K562 (cell line): ENCODE measurements at regions not wholly inside any gene's neighbourhood (a gene's known extent, or its start where the extent isn't known, plus 50 kb on each side); places are given as distances from the start of the nearest gene placed in this dataset.

Experiments
- ATAC-seq: fragments of 200-7000 bp; cut with Tn5 transposase; 3 replicates; pipeline ENCODE4 v1.9.1; 2020; ENCODE audit warnings: moderate library complexity
- BruUV-seq: library from RNA; stranded (reverse); fragments of 400-500 nt; replicated peaks from 2 replicates; lab custom pipeline; 2021; lab: Mats Ljungman, UMichigan
- CTCF ChIA-PET: fragments of 300-600 bp; formaldehyde crosslinking; extraction: SDS; loops from one replicate; lab custom pipeline; 2021; ENCODE audit warnings: low intra/inter-chr PET ratio; lab: Yijun Ruan, JAX
- POLR2A ChIA-PET: fragments of 300-600, 350-650 bp; sonication (Branson Sonifier 250); formaldehyde crosslinking; extraction: SDS; loops from one replicate; lab custom pipeline; 2021; ENCODE audit warnings: antibody characterized with exemption, inconsistent platforms; lab: Yijun Ruan, JAX
- DNase-seq, 4 experiments: peaks; one replicate each; pipeline versions ENCODE4 v3.0.0 to v3.0.0-alpha.2; 2011 to 2018; ENCODE audit warnings: low spot score in 3 of 4, mixed read lengths in 3 of 4; ENCODE audit errors: extremely low read depth in 1 of 4
- FAIRE-seq: peaks from 2 replicates; lab custom pipeline; 2011; peaks lifted over from hg19 to GRCh38; lab: Jason Lieb, UNC
- H2AFZ ChIP-seq: 2 replicates; pipeline ENCODE4 v1.6.0; 2011; ENCODE audit warnings: low read depth, low read length, control low read depth, inconsistent platforms
- H3K27ac ChIP-seq: fragments of 200-600 bp; 3 replicates; pipeline ENCODE4 v1.8.0; 2011; ENCODE audit warnings: low read depth, mild to moderate bottlenecking, control low read depth, inconsistent platforms, low read length, moderate library complexity, mixed read lengths; ENCODE audit errors: extremely low read depth
- H3K27me3 ChIP-seq, 2 experiments: fragments of 300-600 bp in 1 of 2; 2 replicates in 1 of 2; 3 replicates in 1 of 2; pipeline versions ENCODE4 v1.6.0 to v1.8.0; 2011; ENCODE audit warnings: inconsistent platforms in 2 of 2, low read length in 2 of 2, mild to moderate bottlenecking in 1 of 2, mixed read lengths in 1 of 2, moderate library complexity in 1 of 2; ENCODE audit not compliant: control insufficient read depth in 2 of 2, insufficient read depth in 2 of 2
- H3K36me3 ChIP-seq: fragments of 300-600 bp; 3 replicates; pipeline ENCODE4 v1.8.0; 2011; ENCODE audit warnings: mild to moderate bottlenecking, low read length, inconsistent platforms; ENCODE audit not compliant: control insufficient read depth, insufficient read depth
- H3K4me1 ChIP-seq, 2 experiments: fragments of 200-600 bp in 1 of 2; replicated peaks in 1 of 2; 2 replicates in 1 of 2; 3 replicates in 1 of 2; pipeline versions ENCODE4 v1.5.1 to v1.8.0; 2011; ENCODE audit warnings: inconsistent platforms in 2 of 2, low read length in 2 of 2, mild to moderate bottlenecking in 1 of 2, mixed read lengths in 1 of 2, moderate library complexity in 1 of 2; ENCODE audit not compliant: control insufficient read depth in 2 of 2, insufficient read depth in 2 of 2
- H3K4me2 ChIP-seq: 2 replicates; pipeline ENCODE4 v1.6.1; 2011; ENCODE audit warnings: low read length, control low read depth, inconsistent platforms, mixed read lengths; ENCODE audit not compliant: insufficient read depth
- H3K4me3 ChIP-seq: fragments of 200-600 bp; sonication (generic), shearing (Covaris generic); 2 replicates; pipeline ENCODE4 v1.5.1; 2016; ENCODE audit warnings: control low read depth, inconsistent platforms
- H3K79me2 ChIP-seq: fragments of 200-600 bp; 3 replicates; pipeline ENCODE4 v1.8.0; 2011; ENCODE audit warnings: low read length, inconsistent platforms; ENCODE audit not compliant: control insufficient read depth, insufficient read depth
- H3K9ac ChIP-seq, 2 experiments: 2 replicates each; pipeline versions ENCODE4 v1.6.0 to v1.6.1; 2011; ENCODE audit warnings: low read depth in 2 of 2, low read length in 2 of 2, control low read depth in 1 of 2, inconsistent platforms in 1 of 2, mild to moderate bottlenecking in 1 of 2, mixed read lengths in 1 of 2; ENCODE audit not compliant: insufficient read depth in 1 of 2
- H3K9me1 ChIP-seq: one replicate; pipeline ENCODE4 v1.6.0; 2011; ENCODE audit warnings: inconsistent platforms, mild to moderate bottlenecking, low read length, moderate library complexity; ENCODE audit not compliant: control insufficient read depth, insufficient read depth
- H3K9me3 ChIP-seq: replicated peaks from 2 replicates; pipeline ENCODE4 v1.5.1; 2011; ENCODE audit warnings: low read depth, low read length, inconsistent platforms; ENCODE audit not compliant: control insufficient read depth, insufficient read depth
- H4K20me1 ChIP-seq: replicated peaks from 2 replicates; pipeline ENCODE4 v1.6.1; 2011; ENCODE audit warnings: low read length, inconsistent platforms, mixed read lengths; ENCODE audit not compliant: control insufficient read depth, insufficient read depth
- BCL6 ChIP-seq: fragments of 250-450 bp; sonication (Bioruptor Pico); IDR thresholded peaks from 2 replicates; pipeline ENCODE4 v1.4.0; 2020
- DNMT1 ChIP-seq: fragments of 450-650 bp; IDR thresholded peaks from 2 replicates; pipeline ENCODE4 v1.6.1; 2016; ENCODE audit warnings: antibody characterized with exemption, mild to moderate bottlenecking
- HDAC2 ChIP-seq: fragments of 450-650 bp; IDR thresholded peaks from 2 replicates; pipeline ENCODE4 v1.6.1; 2016; ENCODE audit warnings: mild to moderate bottlenecking
- KLF13 ChIP-seq: fragments of 450-650 bp; IDR thresholded peaks from 2 replicates; pipeline ENCODE4 v1.6.1; 2016; ENCODE audit warnings: missing genetic modification characterization, low read depth, mild to moderate bottlenecking, missing compliant biosample characterization, moderate library complexity, borderline replicate concordance
- MECOM ChIP-seq: fragments of 250-450 bp; sonication (Bioruptor Pico); IDR thresholded peaks from 2 replicates; pipeline ENCODE4 v1.8.0; 2022; ENCODE audit warnings: inconsistent platforms
- NUFIP1 ChIP-seq: fragments of 450-650 bp; IDR thresholded peaks from 2 replicates; pipeline ENCODE4 v1.6.1; 2018; ENCODE audit not compliant: partially characterized antibody
- PHTF2 ChIP-seq: fragments of 250-450 bp; sonication (Bioruptor Pico); IDR thresholded peaks from 2 replicates; pipeline ENCODE4 v1.5.0; 2021; ENCODE audit warnings: mild to moderate bottlenecking
- TAF1 ChIP-seq: IDR thresholded peaks from 2 replicates; pipeline ENCODE4 v1.6.1; 2011; ENCODE audit warnings: mild to moderate bottlenecking, low read length, moderate library complexity; ENCODE audit not compliant: insufficient read depth, control insufficient read depth, severe bottlenecking; ENCODE audit errors: extremely low read depth
- ZNF133 ChIP-seq: fragments of 250-450 bp; sonication (Bioruptor Pico); IDR thresholded peaks from 2 replicates; pipeline ENCODE4 v1.4.0; 2020; ENCODE audit warnings: mild to moderate bottlenecking
- ZNF134 ChIP-seq: fragments of 250-450 bp; sonication (Bioruptor Pico); conservative IDR thresholded peaks from 2 replicates; pipeline ENCODE4 v1.4.0; 2020
- ZNF140 ChIP-seq: fragments of 250-450 bp; sonication (Bioruptor Pico); IDR thresholded peaks from 2 replicates; pipeline ENCODE4 v1.8.0; 2021; ENCODE audit warnings: moderate library complexity, mild to moderate bottlenecking, inconsistent platforms
- ZNF57 ChIP-seq: fragments of 450-650 bp; formaldehyde crosslinking; IDR thresholded peaks from 2 replicates; pipeline ENCODE4 v1.4.0; 2020; ENCODE audit warnings: mild to moderate bottlenecking, moderate library complexity
- ZNF699 ChIP-seq: fragments of 250-450 bp; sonication (Bioruptor Pico); IDR thresholded peaks from 2 replicates; pipeline ENCODE4 v1.8.0; 2021; ENCODE audit warnings: mild to moderate bottlenecking, moderate library complexity; ENCODE audit not compliant: insufficient replicate concordance
- WGBS: fragments of 100-300 bp; shearing (Covaris generic); methylation state at CpG from one replicate; pipeline ENCODE4 v1.1.6; 2016; ENCODE audit warnings: low coverage, mixed read lengths; ENCODE audit not compliant: insufficient coverage; ENCODE audit errors: missing lambda C conversion rate; 5-methylcytosine and 5-hydroxymethylcytosine counted together
- in situ Hi-C: fragments of 300-500 bp; cut with MboI; formaldehyde crosslinking; loops from 4 replicates; pipeline ENCODE4 v1.15.0; 2018; ENCODE audit warnings: inconsistent platforms, mixed read lengths
- intact Hi-C: fragments of 100-400 bp; cut with micrococcal nuclease; formaldehyde crosslinking; loops from 2 replicates; pipeline ENCODE4 v1.14.2; 2022
- TF ChIP-seq, protein P1 (sequence below): sonication (generic); formaldehyde crosslinking; IDR thresholded peaks from 2 replicates; pipeline ENCODE4 v1.8.0; 2022; ENCODE audit warnings: mild to moderate bottlenecking, low read depth, missing genetic modification reagents
- TF ChIP-seq, protein P2 (sequence below): fragments of 450-650 bp; IDR thresholded peaks from 2 replicates; pipeline ENCODE4 v1.6.1; 2016; ENCODE audit warnings: antibody characterized with exemption
- TF ChIP-seq, protein P3 (sequence below): fragments of 450-650 bp; formaldehyde crosslinking; IDR thresholded peaks from 2 replicates; pipeline ENCODE4 v1.4.0; 2022; ENCODE audit warnings: missing genetic modification characterization
- TF ChIP-seq, protein P4 (sequence below), 2 experiments: IDR thresholded peaks in 1 of 2; conservative IDR thresholded peaks in 1 of 2; 2 replicates each; pipeline ENCODE4 v1.6.1; 2016; ENCODE audit warnings: low read depth in 2 of 2, mild to moderate bottlenecking in 1 of 2, missing compliant biosample characterization in 1 of 2, missing genetic modification characterization in 1 of 2, moderate library complexity in 1 of 2
- TF ChIP-seq, protein P5 (sequence below): fragments of 250-450 bp; sonication (Bioruptor Pico); IDR thresholded peaks from 2 replicates; pipeline ENCODE4 v1.6.1; 2021; ENCODE audit warnings: mild to moderate bottlenecking

DNA sequence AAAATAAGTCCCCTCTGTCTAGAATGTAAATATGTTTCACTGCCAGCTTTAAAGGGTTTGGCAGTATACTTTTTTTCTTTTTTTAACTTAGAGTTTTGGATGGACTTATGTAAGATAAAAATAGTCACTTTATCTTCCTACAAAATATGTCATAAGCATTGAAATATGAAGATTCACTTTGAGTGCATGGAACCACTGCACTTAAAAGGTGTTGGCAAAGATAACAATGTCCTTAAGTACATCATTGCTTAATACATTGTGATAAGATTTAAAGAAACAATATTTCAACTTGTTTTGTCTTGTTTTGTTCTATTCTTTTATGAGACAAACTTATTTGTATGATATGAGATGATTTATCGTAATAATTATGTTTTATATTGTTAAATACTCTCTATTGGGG lies 66.3 kb upstream of the NAALADL2 start:
- no peaks in the 10 kb centered on the region for H3K27me3 ChIP-seq
- ATAC-seq (no peak), FAIRE-seq (no peak), DNase-seq (no peak)
- no peak overlapping the region for H3K4me2 ChIP-seq
- no peaks in the 10 kb centered on the region for H4K20me1 ChIP-seq
- BruUV-seq, result no TSS peak
- H3K79me2 ChIP-seq, result no peaks in the 10 kb centered on the region
- no peak overlapping the region for H3K9ac ChIP-seq
- ChIA-PET POLR2A (no interaction called here), CTCF (no interaction called here)
- no peaks in the 10 kb centered on the region for H3K4me1 ChIP-seq
- no peak overlapping the region for H3K27ac ChIP-seq
- no peaks in the 10 kb centered on the region for H3K36me3 ChIP-seq
- no peak overlapping the region for H3K4me3 ChIP-seq
- TF ChIP-seq HDAC2 (no peak), ZNF133 (CRISPR knock-in tag) (no peak), ZNF57 (no peak), PHTF2 (CRISPR knock-in tag) (no peak), BCL6 (CRISPR knock-in tag) (no peak), MECOM (CRISPR knock-in tag) (no peak), TAF1 (no peak), ZNF134 (CRISPR knock-in tag) (no peak), DNMT1 (no peak), ZNF699 (CRISPR knock-in tag) (no peak), NUFIP1 (no peak), ZNF140 (CRISPR knock-in tag) (no peak), KLF13 (tag) (no peak)
- TF ChIP-seq, protein P1, sequence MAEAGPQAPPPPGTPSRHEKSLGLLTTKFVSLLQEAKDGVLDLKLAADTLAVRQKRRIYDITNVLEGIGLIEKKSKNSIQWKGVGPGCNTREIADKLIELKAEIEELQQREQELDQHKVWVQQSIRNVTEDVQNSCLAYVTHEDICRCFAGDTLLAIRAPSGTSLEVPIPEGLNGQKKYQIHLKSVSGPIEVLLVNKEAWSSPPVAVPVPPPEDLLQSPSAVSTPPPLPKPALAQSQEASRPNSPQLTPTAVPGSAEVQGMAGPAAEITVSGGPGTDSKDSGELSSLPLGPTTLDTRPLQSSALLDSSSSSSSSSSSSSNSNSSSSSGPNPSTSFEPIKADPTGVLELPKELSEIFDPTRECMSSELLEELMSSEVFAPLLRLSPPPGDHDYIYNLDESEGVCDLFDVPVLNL (CRISPR knock-in tag), result no peak
- TF ChIP-seq, protein P2, sequence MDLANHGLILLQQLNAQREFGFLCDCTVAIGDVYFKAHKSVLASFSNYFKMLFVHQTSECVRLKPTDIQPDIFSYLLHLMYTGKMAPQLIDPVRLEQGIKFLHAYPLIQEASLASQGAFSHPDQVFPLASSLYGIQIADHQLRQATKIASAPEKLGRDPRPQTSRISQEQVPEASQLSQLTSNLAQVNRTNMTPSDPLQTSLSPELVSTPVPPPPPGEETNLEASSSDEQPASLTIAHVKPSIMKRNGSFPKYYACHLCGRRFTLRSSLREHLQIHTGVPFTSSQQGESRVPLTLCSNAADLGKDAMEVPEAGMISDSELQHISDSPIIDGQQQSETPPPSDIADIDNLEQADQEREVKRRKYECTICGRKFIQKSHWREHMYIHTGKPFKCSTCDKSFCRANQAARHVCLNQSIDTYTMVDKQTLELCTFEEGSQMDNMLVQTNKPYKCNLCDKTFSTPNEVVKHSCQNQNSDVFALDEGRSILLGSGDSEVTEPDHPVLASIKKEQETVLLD, result no peak
- TF ChIP-seq, protein P3, sequence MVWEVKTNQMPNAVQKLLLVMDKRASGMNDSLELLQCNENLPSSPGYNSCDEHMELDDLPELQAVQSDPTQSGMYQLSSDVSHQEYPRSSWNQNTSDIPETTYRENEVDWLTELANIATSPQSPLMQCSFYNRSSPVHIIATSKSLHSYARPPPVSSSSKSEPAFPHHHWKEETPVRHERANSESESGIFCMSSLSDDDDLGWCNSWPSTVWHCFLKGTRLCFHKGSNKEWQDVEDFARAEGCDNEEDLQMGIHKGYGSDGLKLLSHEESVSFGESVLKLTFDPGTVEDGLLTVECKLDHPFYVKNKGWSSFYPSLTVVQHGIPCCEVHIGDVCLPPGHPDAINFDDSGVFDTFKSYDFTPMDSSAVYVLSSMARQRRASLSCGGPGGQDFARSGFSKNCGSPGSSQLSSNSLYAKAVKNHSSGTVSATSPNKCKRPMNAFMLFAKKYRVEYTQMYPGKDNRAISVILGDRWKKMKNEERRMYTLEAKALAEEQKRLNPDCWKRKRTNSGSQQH (CRISPR knock-in tag), result no peak
- TF ChIP-seq, protein P4, sequence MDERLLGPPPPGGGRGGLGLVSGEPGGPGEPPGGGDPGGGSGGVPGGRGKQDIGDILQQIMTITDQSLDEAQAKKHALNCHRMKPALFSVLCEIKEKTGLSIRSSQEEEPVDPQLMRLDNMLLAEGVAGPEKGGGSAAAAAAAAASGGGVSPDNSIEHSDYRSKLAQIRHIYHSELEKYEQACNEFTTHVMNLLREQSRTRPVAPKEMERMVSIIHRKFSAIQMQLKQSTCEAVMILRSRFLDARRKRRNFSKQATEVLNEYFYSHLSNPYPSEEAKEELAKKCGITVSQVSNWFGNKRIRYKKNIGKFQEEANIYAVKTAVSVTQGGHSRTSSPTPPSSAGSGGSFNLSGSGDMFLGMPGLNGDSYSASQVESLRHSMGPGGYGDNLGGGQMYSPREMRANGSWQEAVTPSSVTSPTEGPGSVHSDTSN (CRISPR knock-in tag; IDR thresholded peaks at IDR 0.05; ENCODE audit: low read depth), result no peak
- TF ChIP-seq, protein P4 (tag; conservative IDR thresholded peaks at IDR 0.05; ENCODE audit: low read depth), result no peak
- TF ChIP-seq, protein P5, sequence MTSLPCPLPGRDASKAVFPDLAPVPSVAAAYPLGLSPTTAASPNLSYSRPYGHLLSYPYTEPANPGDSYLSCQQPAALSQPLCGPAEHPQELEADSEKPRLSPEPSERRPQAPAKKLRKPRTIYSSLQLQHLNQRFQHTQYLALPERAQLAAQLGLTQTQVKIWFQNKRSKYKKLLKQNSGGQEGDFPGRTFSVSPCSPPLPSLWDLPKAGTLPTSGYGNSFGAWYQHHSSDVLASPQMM (CRISPR knock-in tag), result no peak
- H3K9me1 ChIP-seq, result no peaks in the 10 kb centered on the region
- WGBS, result 0% methylated on average over 1 of the region's 1 CpG
- intact Hi-C loops, result no loop called here
- in situ Hi-C loops, result no loop called here
- H3K9me3 ChIP-seq, result no peaks in the 10 kb centered on the region
- no peak overlapping the region for H2AFZ ChIP-seq
